ENCODE measurements at regions not wholly inside any gene's neighbourhood (a gene's known extent, or its start where the extent isn't known, plus 50 kb on each side); places are given as distances from the start of the nearest gene placed in this dataset.

GRCh38 chr3:176789281-176789705 lies 408.0 kb downstream of the TBL1XR1 start:
- DNase-seq, result no peak

DNA sequence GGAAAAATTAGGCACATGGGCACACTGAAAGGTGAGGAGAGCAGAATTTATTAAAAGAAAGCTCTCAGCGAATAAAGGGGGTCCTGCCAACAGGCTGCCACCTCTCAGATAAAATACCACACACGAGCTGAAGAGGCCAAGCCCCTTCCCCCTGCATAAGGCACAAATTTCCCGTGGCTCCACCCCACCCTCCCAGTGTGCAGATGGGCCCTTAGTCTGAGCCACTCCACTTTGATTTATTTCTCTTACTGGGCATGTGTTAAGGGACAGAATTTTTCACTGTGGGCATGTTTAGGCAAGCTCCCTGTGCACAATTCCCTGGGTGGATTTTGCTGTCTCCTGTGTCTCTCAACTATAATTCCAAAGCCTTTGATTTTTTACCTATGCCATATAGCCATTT lies 409.8 kb downstream of the TBL1XR1 start:
- DNase-seq, result no peak

GRCh38 chr3:176785171-176785570 lies 412.1 kb downstream of the TBL1XR1 start:
- no peak for DNase-seq

DNA sequence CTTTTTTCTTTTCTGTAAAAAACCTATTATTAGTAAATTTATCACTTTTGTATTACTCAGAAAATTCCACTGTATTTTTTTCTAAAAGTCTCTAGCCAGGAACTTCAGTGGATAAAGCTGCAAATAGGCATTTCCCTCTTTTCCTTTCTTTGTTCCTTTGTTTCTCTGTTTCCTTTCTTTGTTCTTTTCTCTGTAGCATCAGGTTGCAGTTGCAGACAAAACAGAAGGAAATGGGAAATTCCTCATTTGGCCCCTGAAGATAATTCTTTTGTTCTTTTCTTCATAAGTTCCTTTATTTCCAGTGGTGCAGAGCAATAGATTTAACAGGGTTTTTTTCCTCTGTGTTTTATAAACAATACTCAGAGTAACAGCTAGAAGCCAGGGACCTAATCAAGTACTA lies 416.5 kb downstream of the TBL1XR1 start:
- DNase-seq, result no peak

DNA sequence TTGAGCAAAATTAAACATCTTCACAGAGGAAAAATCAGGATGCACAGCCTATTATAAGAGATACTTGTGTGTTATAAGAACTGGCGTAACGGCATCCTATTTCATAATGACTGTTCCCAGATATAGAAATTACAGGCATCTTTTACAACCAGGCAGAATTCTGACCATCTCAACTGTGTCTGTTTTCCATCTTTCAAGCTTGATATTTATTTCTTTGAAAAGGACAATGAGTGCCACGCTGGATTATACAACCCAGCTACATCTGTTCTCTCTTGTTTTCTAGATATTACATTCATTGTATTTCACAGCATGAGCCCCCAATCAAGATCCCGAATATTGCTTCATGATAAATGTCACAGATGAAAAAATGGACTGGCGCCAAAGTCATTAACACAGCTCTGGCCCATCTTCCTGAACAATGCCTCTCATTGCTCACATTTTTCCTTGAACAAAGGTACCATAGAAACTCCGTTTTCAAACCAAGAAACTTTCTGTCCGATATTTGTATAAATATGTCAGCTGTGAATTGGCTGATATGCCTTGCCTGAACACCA lies 420.6 kb downstream of the TBL1XR1 start:
- no peak for DNase-seq

- no peak for DNase-seq
These were observed 427.6 kb downstream of the TBL1XR1 start for GRCh38 chr3:176769547-176770190.

- no peak for DNase-seq
These were observed 429.9 kb downstream of the TBL1XR1 start for GRCh38 chr3:176767385-176767784.

GRCh38 chr3:176766862-176767261 lies 430.4 kb downstream of the TBL1XR1 start:
- DNase-seq, result no peak

GRCh38 chr3:176765382-176765900 lies 431.8 kb downstream of the TBL1XR1 start:
- no peak for DNase-seq

GRCh38 chr3:176759815-176760506 lies 437.3 kb downstream of the TBL1XR1 start:
- DNase-seq, result no peak

- DNase-seq, result no peak
These were observed 439.9 kb downstream of the TBL1XR1 start for GRCh38 chr3:176757429-176757828.

GRCh38 chr3:176755977-176756376 lies 441.3 kb downstream of the TBL1XR1 start:
- no peak for DNase-seq

DNA sequence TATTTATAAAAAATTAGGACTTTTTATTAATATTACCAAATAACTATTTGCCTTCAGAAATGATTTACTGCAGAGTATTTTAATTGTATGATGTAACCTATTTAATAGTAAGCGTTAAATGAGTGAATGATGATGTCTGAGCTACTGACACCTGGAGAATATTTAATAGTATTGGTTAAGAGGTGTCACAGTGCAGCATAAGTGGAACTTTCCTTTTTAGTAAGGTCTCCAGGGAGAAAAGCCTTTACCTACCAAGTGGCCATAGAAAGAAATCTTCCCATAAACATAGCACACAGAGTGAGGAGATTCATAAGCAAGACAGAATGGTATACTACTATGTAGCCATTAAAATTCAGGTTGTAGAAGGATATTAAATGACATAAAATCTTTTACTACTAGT lies 441.7 kb downstream of the TBL1XR1 start:
- DNase-seq, result no peak

- no peak for DNase-seq
These were observed 455.6 kb downstream of the TBL1XR1 start for GRCh38 chr3:176741664-176742047.

GRCh38 chr3:176740906-176741663 lies 456.2 kb downstream of the TBL1XR1 start:
- DNase-seq, result no peak

DNA sequence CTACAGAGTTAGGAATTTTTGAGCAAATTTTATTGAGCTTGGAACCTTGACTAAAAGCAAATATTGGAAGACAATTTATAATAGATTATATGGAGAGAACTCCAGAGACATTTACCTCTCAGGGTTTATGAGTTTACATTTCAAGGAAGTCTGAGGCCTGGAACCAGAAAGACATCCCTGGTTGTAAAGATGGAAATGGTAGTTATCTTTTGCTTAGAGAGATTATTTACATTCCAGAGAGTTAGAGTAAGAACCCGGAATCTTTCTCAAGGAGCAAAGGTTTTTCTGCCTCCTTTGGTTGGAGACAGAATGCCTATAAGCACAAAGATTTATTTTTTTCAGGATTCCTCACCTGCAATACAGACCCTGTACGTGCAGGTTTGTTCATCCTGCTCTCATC lies 458.1 kb downstream of the TBL1XR1 start:
- no peak for DNase-seq

DNA sequence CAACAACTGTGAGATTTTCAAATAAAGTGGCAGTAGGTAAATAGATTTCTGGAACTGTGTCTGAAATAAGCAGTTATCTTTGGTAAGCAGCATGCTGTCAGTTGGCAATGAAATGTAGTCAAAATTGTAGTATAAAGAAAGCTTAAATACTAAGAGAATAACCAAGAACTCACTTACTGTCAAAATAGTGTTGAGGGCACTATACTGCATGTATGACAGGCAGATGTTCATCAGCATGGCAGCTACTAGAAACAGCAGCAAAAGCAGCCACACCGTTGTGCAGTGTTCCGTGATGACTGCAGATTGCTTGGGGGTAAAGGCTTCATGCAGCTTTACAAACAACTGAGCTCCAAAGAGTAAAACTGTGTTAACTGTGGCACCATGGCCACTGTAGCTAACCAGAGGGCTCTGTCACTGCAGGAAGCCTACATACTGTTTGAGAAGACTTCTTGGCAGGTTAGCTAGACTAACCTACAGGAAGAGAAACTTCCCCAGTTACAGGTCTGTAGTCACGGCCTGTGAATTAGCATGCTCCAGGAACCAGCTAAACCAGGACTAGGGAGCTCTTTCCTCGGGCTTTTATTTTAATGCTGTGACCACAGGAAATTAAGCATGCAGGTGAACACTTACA lies 459.7 kb downstream of the TBL1XR1 start:
- no peak for DNase-seq

- DNase-seq, result no peak
These were observed 463.1 kb downstream of the TBL1XR1 start for GRCh38 chr3:176734146-176734545.

GRCh38 chr3:176724394-176724759 lies 472.9 kb downstream of the TBL1XR1 start:
- no peak for DNase-seq

- DNase-seq, result no peak
These were observed 473.4 kb downstream of the TBL1XR1 start for GRCh38 chr3:176723758-176724393.

- no peak for DNase-seq
These were observed 483.2 kb downstream of the TBL1XR1 start for GRCh38 chr3:176714034-176714433.

GRCh38 chr3:176712191-176712590 lies 485.1 kb downstream of the TBL1XR1 start:
- DNase-seq, result no peak
